ENCODE measurements at regions not wholly inside any gene's neighbourhood (a gene's known extent, or its start where the extent isn't known, plus 50 kb on each side); places are given as distances from the start of the nearest gene placed in this dataset.
A peak's percentile ranks its signal among the peaks of the same experiment; 100 is the strongest.

- Mint-ChIP-seq H3K36me3 (no peaks in the 10 kb centered on the region), H3K9me3 (no peaks in the 10 kb centered on the region), H3K27ac (no peak overlapping the region), H3K4me3 (no peak overlapping the region), H3K4me1 (ENCODE audit: low read depth) (no peaks in the 10 kb centered on the region), H3K27me3 (peaks cover 7% of the 10 kb centered on the region)
- no peak for DNase-seq
- intact Hi-C loops (cut with micrococcal nuclease), result no loop called here
- ChIA-PET CTCF (no interaction called here), POLR2A (no interaction called here)
These were observed 71.7 kb upstream of the ZNRF2 start for GRCh38 chr7:30212701-30213111.

- H3K27ac Mint-ChIP-seq, result no peak overlapping the region
- no peaks in the 10 kb centered on the region for H3K36me3 Mint-ChIP-seq
- H3K4me1 Mint-ChIP-seq (ENCODE audit: low read depth), result no peaks in the 10 kb centered on the region
- intact Hi-C loops (cut with micrococcal nuclease), result no loop called here
- POLR2A ChIA-PET, result no interaction called here
- no peaks in the 10 kb centered on the region for H3K9me3 Mint-ChIP-seq
- CTCF ChIA-PET, result no interaction called here
- no peak for DNase-seq
- H3K4me3 Mint-ChIP-seq, result no peak overlapping the region
- peaks cover 7% of the 10 kb centered on the region for H3K27me3 Mint-ChIP-seq
These were observed 70.8 kb upstream of the ZNRF2 start for GRCh38 chr7:30213637-30214036.

GRCh38 chr7:30214651-30215137 lies 69.7 kb upstream of the ZNRF2 start:
- intact Hi-C loops (cut with micrococcal nuclease), result no loop called here
- Mint-ChIP-seq H3K36me3 (no peaks in the 10 kb centered on the region), H3K27ac (no peak overlapping the region), H3K27me3 (peaks cover 8% of the 10 kb centered on the region), H3K4me3 (no peak overlapping the region), H3K4me1 (ENCODE audit: low read depth) (no peaks in the 10 kb centered on the region), H3K9me3 (peaks cover 8% of the 10 kb centered on the region)
- ChIA-PET CTCF (no interaction called here), POLR2A (no interaction called here)
- no peak for DNase-seq

DNA sequence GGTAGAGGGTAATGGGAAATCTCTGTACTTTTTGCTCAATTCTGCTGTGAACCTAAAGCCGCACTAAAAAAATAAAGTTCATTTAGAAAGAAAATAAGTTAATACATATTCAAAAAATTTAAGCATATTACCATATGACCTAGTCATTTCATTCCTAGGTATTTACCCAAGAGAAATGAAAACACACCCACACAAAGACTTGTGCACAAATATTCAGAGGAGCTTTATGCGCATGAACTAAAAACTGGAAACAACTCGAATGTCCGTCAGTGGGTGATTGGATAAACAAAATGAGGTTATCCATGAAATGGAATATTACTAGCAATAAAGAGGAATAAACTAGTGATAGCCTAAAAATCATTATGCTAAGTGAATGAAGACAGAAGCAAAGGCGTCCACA lies 62.6 kb upstream of the ZNRF2 start:
- DNase-seq, result no peak
- Mint-ChIP-seq H3K9me3 (peaks cover 17% of the 10 kb centered on the region), H3K27ac (no peak overlapping the region), H3K27me3 (peaks cover 1% of the 10 kb centered on the region), H3K4me3 (no peak overlapping the region), H3K36me3 (no peaks in the 10 kb centered on the region), H3K4me1 (ENCODE audit: low read depth) (peaks cover 6% of the 10 kb centered on the region)
- ChIA-PET POLR2A (no interaction called here), CTCF (no interaction called here)
- intact Hi-C loops (cut with micrococcal nuclease), result no loop called here

- CTCF ChIA-PET, result interaction anchor here (0.5 kb wide), 1 partner anchor 143 kb away, joined by 3 read pairs; no protein-coding TSS in a partner anchor
- DNase-seq, result peak; percentile 52
- Mint-ChIP-seq H3K27ac (no peak overlapping the region), H3K4me1 (ENCODE audit: low read depth) (peaks cover 6% of the 10 kb centered on the region), H3K36me3 (no peaks in the 10 kb centered on the region), H3K4me3 (no peak overlapping the region), H3K9me3 (peaks cover 17% of the 10 kb centered on the region), H3K27me3 (peaks cover 1% of the 10 kb centered on the region)
- POLR2A ChIA-PET, result no interaction called here
- intact Hi-C loops (cut with micrococcal nuclease), result no loop called here
These were observed 61.7 kb upstream of the ZNRF2 start for GRCh38 chr7:30222515-30223215.

DNA sequence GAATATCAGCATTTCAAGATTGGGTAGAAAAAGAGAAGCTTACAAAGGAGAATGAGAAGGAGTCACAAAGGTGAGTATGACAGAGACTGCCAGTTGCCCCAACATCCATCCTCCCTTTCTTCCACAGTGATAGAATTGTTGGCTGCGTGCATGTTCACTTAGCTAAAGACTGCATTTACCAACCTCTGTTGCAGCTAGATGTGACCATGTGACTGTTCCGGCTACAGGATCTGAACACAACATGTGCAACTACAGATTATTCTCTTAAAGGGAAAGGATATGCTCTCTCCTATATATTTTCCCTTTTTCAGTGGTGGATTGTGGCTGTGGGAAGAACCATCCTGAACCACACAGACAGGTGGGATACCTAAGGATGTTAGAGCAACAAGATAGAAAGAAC lies 60.5 kb upstream of the ZNRF2 start:
- no peak for DNase-seq
- Mint-ChIP-seq H3K36me3 (no peaks in the 10 kb centered on the region), H3K27me3 (peaks cover 1% of the 10 kb centered on the region), H3K4me1 (ENCODE audit: low read depth) (peaks cover 6% of the 10 kb centered on the region), H3K9me3 (peaks cover 14% of the 10 kb centered on the region), H3K27ac (no peak overlapping the region), H3K4me3 (no peak overlapping the region)
- CTCF ChIA-PET, result interaction anchor here (0.8 kb wide), 1 partner anchor 59 kb away, joined by 3 read pairs; no protein-coding TSS in a partner anchor
- intact Hi-C loops (cut with micrococcal nuclease), result no loop called here
- POLR2A ChIA-PET, result no interaction called here

DNA sequence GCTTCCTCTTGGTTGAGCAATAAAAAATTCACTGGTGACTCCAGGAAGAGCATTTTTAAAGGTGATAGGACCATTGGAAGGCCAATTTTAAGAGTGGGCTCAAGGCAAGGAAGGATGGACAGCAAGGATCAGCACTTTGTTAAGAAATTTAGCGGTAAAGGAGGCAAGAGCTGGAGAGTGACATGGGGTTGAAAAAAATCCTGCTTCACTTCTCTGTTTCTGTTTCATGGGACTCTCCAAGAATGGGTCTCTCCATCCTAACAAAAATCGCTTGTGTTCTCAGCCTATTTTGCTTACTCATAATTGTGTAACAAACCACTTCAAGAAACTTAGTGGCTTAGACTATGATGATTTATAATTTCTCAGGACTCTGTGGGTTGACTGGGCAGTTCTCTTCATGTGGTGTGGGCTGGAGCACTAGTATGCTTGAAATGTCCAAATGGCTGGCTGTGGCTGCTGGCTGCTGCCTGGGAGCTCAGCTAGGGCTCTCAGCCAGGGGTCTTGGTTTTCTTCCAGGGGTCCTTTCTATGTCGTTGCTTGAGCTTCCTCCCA lies 59.8 kb upstream of the ZNRF2 start:
- H3K27ac Mint-ChIP-seq, result no peak overlapping the region
- intact Hi-C loops (cut with micrococcal nuclease), result no loop called here

DNA sequence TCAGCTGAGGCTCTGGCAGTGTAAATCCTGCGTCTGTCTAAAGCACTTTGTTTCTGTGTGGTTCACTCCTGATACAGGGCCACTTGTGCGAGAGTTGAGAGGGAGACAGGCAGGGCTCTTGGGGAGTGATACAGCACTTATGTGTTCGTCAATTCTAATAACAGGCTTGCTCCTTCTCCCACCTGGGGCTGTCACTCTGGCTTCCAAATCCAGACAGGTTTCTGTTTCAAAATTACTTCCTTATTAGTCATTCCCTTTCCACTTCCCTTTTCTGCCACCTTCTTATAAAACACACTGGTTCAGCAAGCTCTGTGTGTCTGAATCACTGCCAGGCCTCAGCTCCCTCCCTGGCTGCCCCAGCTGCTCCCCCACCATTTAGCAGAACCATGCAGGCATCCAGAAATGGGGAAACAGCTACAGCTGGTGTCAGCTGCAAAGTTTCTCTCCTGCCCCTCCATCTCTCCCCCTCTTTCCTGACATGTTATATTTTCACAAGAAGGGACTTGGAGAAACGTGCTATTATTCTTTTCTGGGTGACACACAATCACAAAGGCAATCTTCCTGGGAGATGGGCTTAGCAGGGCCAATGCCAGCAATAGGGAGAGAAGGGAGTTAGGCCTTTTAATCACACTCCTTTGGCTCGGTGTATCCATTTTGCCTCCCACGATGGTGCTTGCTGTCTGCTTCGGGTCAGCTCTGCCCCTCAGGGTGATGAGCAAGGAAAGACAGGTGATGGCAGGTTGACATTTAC lies 58.4 kb upstream of the ZNRF2 start:
- Mint-ChIP-seq H3K36me3 (no peaks in the 10 kb centered on the region), H3K27ac (no peak overlapping the region), H3K4me1 (ENCODE audit: low read depth) (peaks cover 6% of the 10 kb centered on the region), H3K4me3 (no peak overlapping the region), H3K9me3 (peaks cover 5% of the 10 kb centered on the region), H3K27me3 (no peaks in the 10 kb centered on the region)
- intact Hi-C loops (cut with micrococcal nuclease), result no loop called here
- ChIA-PET POLR2A (no interaction called here), CTCF (no interaction called here)
- DNase-seq, result peak; percentile 25

More for the DNA sequence above, 59.8 kb upstream of the ZNRF2 start:
- Mint-ChIP-seq H3K27me3 (no peaks in the 10 kb centered on the region), H3K4me3 (no peak overlapping the region), H3K36me3 (no peaks in the 10 kb centered on the region), H3K9me3 (peaks cover 10% of the 10 kb centered on the region), H3K4me1 (ENCODE audit: low read depth) (peaks cover 6% of the 10 kb centered on the region)
- POLR2A ChIA-PET, result no interaction called here
- CTCF ChIA-PET, result no interaction called here
- no peak for DNase-seq

DNA sequence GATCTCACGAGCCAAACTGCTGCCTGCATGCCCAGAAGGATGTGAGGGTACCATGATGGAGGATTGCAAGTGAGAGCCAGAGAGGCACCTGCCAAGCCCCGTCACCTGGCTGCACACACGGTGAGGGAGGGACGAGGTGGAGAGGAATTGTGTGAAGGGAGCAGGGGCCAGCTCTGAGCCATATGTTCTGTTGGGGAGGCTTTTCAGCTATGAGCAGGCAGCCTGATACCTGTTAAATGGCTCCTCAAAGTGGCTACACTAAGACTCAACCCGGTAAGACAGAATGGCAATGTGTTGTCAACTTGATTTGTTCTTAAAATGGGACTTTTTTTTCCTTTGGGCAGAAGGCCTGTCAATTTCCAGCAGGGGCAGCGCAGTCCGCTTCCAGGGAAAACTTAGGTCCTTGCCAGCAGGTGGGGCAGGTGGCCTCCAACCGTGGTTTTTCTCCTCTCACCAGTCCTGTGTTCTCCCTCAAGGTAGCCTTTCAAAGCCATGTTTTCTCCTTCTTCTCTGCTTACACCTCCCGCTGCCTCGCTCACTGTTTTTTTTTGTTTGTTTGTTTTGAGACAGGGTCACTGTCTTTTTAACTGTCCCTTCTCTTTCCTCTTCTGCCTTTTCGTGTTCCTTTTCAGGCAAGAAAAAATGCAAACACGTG lies 57.7 kb upstream of the ZNRF2 start:
- no peaks in the 10 kb centered on the region for H3K36me3 Mint-ChIP-seq

GRCh38 chr7:30231271-30231670 lies 53.1 kb upstream of the ZNRF2 start:
- intact Hi-C loops (cut with micrococcal nuclease), result no loop called here
- Mint-ChIP-seq H3K4me1 (ENCODE audit: low read depth) (no peaks in the 10 kb centered on the region), H3K27me3 (no peaks in the 10 kb centered on the region), H3K9me3 (no peaks in the 10 kb centered on the region), H3K27ac (no peak overlapping the region), H3K4me3 (no peak overlapping the region), H3K36me3 (no peaks in the 10 kb centered on the region)
- CTCF ChIA-PET, result no interaction called here
- no peak for DNase-seq
- POLR2A ChIA-PET, result no interaction called here

More for the DNA sequence above, 57.7 kb upstream of the ZNRF2 start:
- Mint-ChIP-seq H3K4me3 (no peak overlapping the region), H3K27me3 (no peaks in the 10 kb centered on the region), H3K27ac (no peak overlapping the region), H3K9me3 (peaks cover 5% of the 10 kb centered on the region), H3K4me1 (ENCODE audit: low read depth) (peaks cover 6% of the 10 kb centered on the region)
- ChIA-PET POLR2A (no interaction called here), CTCF (no interaction called here)
- intact Hi-C loops (cut with micrococcal nuclease), result no loop called here
- DNase-seq, result no peak

GRCh38 chr7:30232391-30232790 lies 52.0 kb upstream of the ZNRF2 start:
- no peaks in the 10 kb centered on the region for H3K9me3 Mint-ChIP-seq
- intact Hi-C loops (cut with micrococcal nuclease), result no loop called here
- no peak for DNase-seq
- no peak overlapping the region for H3K27ac Mint-ChIP-seq
- ChIA-PET POLR2A (no interaction called here), CTCF (no interaction called here)
- H3K4me3 Mint-ChIP-seq, result no peak overlapping the region
- H3K4me1 Mint-ChIP-seq (ENCODE audit: low read depth), result no peaks in the 10 kb centered on the region
- no peaks in the 10 kb centered on the region for H3K27me3 Mint-ChIP-seq
- H3K36me3 Mint-ChIP-seq, result no peaks in the 10 kb centered on the region
